ENCODE measurements at regions not wholly inside any gene's neighbourhood (a gene's known extent, or its start where the extent isn't known, plus 50 kb on each side); places are given as distances from the start of the nearest gene placed in this dataset.

DNA sequence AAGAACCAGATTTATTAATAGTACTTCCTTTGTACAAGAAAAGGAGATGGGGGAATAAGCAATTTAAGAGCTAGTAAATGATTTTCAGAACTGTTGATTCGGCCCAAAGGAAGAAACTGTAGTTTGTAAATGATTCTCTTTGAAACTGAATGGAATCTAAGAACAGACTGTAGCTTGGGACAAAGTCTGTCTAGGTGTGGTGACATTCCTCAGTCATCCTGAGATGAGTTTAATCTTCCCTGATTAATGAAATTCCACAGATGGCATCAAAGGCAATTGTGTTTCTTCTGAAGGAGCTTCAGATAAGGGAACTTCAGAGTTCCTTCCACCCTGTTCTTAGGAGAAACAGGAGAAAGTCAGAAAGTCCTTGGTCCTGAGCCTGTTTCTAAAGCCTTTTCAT lies 2095.9 kb downstream of the LRRC4C start (continued):
- TF ChIP-seq, protein P1, sequence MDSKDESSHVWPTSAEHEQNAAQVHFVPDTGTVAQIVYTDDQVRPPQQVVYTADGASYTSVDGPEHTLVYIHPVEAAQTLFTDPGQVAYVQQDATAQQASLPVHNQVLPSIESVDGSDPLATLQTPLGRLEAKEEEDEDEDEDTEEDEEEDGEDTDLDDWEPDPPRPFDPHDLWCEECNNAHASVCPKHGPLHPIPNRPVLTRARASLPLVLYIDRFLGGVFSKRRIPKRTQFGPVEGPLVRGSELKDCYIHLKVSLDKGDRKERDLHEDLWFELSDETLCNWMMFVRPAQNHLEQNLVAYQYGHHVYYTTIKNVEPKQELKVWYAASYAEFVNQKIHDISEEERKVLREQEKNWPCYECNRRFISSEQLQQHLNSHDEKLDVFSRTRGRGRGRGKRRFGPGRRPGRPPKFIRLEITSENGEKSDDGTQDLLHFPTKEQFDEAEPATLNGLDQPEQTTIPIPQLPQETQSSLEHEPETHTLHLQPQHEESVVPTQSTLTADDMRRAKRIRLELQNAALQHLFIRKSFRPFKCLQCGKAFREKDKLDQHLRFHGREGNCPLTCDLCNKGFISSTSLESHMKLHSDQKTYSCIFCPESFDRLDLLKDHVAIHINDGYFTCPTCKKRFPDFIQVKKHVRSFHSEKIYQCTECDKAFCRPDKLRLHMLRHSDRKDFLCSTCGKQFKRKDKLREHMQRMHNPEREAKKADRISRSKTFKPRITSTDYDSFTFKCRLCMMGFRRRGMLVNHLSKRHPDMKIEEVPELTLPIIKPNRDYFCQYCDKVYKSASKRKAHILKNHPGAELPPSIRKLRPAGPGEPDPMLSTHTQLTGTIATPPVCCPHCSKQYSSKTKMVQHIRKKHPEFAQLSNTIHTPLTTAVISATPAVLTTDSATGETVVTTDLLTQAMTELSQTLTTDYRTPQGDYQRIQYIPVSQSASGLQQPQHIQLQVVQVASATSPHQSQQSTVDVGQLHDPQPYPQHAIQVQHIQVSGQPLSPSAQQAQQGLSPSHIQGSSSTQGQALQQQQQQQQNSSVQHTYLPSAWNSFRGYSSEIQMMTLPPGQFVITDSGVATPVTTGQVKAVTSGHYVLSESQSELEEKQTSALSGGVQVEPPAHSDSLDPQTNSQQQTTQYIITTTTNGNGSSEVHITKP (CRISPR knock-in tag; IDR thresholded peaks at IDR 0.05; ENCODE audit: low read depth): no peak
- TF ChIP-seq THYN1 (CRISPR knock-in tag; IDR thresholded peaks at IDR 0.05; ENCODE audit: borderline replicate concordance, low read depth): no peak
- no peak for TF ChIP-seq ZNF709 (CRISPR knock-in tag; IDR thresholded peaks at IDR 0.05)
- TF ChIP-seq ZC3H4 (CRISPR knock-in tag; IDR thresholded peaks at IDR 0.05; ENCODE audit: borderline replicate concordance): no peak
- TF ChIP-seq SALL2 (CRISPR knock-in tag; IDR thresholded peaks at IDR 0.05): no peak
- TF ChIP-seq, protein P2, sequence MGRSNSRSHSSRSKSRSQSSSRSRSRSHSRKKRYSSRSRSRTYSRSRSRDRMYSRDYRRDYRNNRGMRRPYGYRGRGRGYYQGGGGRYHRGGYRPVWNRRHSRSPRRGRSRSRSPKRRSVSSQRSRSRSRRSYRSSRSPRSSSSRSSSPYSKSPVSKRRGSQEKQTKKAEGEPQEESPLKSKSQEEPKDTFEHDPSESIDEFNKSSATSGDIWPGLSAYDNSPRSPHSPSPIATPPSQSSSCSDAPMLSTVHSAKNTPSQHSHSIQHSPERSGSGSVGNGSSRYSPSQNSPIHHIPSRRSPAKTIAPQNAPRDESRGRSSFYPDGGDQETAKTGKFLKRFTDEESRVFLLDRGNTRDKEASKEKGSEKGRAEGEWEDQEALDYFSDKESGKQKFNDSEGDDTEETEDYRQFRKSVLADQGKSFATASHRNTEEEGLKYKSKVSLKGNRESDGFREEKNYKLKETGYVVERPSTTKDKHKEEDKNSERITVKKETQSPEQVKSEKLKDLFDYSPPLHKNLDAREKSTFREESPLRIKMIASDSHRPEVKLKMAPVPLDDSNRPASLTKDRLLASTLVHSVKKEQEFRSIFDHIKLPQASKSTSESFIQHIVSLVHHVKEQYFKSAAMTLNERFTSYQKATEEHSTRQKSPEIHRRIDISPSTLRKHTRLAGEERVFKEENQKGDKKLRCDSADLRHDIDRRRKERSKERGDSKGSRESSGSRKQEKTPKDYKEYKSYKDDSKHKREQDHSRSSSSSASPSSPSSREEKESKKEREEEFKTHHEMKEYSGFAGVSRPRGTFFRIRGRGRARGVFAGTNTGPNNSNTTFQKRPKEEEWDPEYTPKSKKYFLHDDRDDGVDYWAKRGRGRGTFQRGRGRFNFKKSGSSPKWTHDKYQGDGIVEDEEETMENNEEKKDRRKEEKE (IDR thresholded peaks at IDR 0.05): no peak

DNA sequence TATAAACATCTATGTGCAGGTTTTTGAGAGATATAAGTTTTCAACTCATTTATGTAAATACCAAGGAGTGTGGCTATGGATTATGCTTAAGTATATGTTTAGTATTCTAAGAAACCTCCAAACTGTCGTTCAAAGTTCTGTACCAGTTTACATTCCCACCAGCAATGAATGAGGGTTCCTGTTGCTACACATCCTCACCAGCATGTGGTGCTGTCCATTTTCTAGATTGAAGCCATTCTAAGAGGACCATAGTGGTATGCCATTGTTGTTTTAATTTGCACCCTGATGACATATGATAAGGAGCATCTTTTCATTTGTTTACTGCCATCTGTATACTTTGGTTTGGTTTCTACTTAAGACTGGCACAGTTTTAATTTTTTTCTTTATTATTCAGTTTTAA lies 2097.9 kb downstream of the LRRC4C start:
- Histone ChIP-seq H3K27me3 (ENCODE audit: control insufficient read depth in 1 of 2, insufficient read depth in 2 of 2, low read length in 2 of 2) (no peaks in the 10 kb centered on the region), H2AFZ (ENCODE audit: low read length) (no peak overlapping the region), H3K36me3 (replicated peaks in 1 of 2; ENCODE audit: control insufficient read depth in 1 of 2, insufficient read depth in 2 of 2, low read length in 2 of 2) (no peaks in the 10 kb centered on the region), H3K27ac (ENCODE audit: extremely low read length, insufficient read depth, low read length) (no peak overlapping the region), H3K9me3 (ENCODE audit: low read length) (no peaks in the 10 kb centered on the region), H3K4me1 (ENCODE audit: insufficient read depth, low read length) (no peaks in the 10 kb centered on the region), H3K4me3 (replicated peaks in 1 of 3; ENCODE audit: insufficient read depth in 1 of 3, low read depth in 2 of 3, low read length in 3 of 3) (no peak overlapping the region), H3K9ac (ENCODE audit: insufficient read depth, low read depth, low read length) (no peak overlapping the region), H3K79me2 (ENCODE audit: insufficient read depth, low read length) (no peaks in the 10 kb centered on the region), H3K4me2 (ENCODE audit: low read depth, low read length) (no peak overlapping the region), H4K20me1 (ENCODE audit: insufficient read depth, low read length) (no peaks in the 10 kb centered on the region)
- in situ Hi-C loops (cut with HindIII; ENCODE audit: extremely low pct_ligation_motif_present, low pct_unique_long_range_greater_than_20kb): no loop called here
- DNase-seq (ENCODE audit: low spot score): no peak
- intact Hi-C loops (cut with micrococcal nuclease; ENCODE audit: unreplicated experiment): no loop called here
- TF ChIP-seq, protein P1 (CRISPR knock-in tag; IDR thresholded peaks at IDR 0.05; ENCODE audit: low read depth): no peak
- TF ChIP-seq ZFP82 (CRISPR knock-in tag; IDR thresholded peaks at IDR 0.05; ENCODE audit: borderline replicate concordance): no peak
- POLR2A ChIA-PET: no interaction called here
- BruUV-seq (replicated peaks): no TSS peak
- no peak for ATAC-seq
- no peak for FAIRE-seq
- CTCF ChIA-PET (ENCODE audit: low intra/inter-chr PET ratio, low total read pairs): no interaction called here
- 0% methylated on average over 1 of the region's 1 CpG for WGBS (ENCODE audit: low lambda C conversion rate)

Measured in HepG2 (cell line).